GM04503 (cell line): ENCODE measurements at regions not wholly inside any gene's neighbourhood (a gene's known extent, or its start where the extent isn't known, plus 50 kb on each side); places are given as distances from the start of the nearest gene placed in this dataset.
"Not testable (repeated sequence)": the region's sequence is repeated elsewhere in the genome, so short reads cannot be mapped to it uniquely, and the experiment has no call there.

Experiments used
- DNase-seq: peaks from one replicate; pipeline ENCODE4 v3.0.0-alpha.2; 2012; ENCODE audit warnings: low read depth

DNA sequence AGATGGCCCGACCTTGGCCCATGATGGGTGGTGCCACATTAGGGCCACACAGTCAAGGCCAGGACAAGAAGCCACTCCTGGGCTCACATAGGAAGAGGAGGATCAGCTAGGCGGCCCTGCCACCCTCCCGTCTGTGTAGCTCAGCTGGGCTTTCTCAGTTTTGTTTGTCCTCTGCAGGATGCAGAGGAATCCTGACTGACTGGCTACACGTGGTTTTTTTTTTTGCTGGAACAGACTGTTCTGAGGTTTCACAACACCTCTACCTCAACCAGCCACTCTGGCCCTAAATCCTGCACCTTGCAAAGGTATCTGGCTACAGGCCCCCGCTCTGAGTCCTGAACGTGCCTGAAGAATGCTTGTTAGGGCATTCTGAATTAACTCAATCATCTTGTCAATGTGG is 88.3 kb upstream of the MSX2 start:
- DNase-seq, result no peak

DNA sequence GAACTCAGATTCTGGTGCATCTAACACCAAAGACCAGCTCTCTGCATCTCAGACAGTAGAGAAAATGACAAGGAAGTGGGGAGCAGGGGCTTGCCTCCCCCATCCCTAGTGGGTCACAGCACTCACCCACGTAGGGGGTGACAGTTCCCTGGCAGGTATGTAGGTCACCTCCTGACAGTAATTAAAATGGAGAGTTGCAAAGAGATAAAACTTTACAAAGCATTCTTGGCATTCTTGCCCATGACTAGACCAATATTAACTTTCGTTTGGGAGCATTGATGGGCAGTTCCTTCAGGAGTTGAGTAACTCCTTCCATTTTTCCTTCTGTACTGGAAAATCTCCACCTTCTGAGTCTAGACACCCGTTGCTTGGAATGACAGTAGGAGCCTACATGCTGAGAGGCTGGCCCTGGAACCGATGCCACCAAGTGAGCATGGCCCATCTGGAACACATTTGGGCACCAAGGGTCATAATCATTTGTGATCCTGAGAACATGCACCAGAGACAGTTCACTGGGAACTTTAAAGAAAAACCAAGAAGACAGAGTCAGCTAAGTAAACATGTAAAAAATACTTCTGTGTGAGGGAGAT is 81.5 kb upstream of the MSX2 start:
- DNase-seq, result no peak

DNA sequence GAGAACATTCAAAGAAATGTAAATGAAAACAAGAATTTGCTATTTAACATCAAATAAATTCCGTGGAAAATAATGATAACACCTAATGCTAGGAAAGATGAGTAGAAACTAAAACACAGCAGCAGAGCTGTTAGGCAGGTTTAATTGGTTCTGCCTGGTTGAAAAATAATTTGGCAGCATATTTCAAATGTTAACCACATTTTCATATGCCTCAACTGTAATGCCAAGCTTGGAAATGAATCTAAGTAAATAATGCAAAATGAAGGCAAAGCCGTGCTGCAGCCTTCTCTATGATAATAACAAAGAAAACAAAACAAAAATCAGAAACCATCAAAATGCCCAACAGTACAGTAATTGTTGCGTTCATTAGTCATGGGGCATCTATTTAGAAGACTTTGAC is 79.9 kb upstream of the MSX2 start:
- no peak for DNase-seq

DNA sequence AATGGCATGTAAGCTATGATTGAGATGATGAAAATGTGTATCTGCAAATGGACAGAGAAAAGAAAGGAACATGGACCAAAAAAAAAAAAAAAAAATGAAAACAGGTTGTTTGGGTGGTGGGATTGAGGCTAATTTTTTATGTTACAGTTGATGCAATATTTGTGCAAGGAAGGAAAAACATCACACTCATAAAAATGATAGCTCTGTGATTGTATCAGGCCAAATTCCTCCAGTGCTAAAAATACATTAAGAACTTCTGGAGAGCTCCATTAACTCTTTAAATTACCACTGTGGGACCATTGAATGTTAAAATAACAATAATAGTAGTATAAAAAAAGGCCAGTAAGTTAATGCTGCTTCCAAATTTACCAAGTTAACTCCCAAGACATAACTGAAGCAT is 79.5 kb upstream of the MSX2 start:
- no peak for DNase-seq

DNA sequence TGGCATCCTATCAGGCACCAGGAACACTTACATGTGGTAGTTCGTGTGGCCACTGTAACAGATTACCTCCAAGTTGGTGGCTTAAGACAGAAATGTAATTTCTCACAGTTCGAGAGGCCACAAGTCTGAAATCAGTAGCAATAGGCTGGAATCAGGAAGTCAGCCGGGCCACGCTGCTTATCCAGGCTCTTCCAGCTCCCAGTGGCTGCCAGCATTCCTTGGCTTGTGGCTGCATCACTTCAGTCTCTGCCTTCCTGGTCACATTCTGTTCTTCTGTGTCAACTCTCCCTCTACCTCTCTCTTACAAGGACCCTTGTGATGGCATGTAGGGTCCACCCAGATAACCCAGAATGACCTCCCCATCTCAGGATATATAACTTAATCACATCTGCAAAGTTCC is 78.7 kb upstream of the MSX2 start:
- no peak for DNase-seq

DNA sequence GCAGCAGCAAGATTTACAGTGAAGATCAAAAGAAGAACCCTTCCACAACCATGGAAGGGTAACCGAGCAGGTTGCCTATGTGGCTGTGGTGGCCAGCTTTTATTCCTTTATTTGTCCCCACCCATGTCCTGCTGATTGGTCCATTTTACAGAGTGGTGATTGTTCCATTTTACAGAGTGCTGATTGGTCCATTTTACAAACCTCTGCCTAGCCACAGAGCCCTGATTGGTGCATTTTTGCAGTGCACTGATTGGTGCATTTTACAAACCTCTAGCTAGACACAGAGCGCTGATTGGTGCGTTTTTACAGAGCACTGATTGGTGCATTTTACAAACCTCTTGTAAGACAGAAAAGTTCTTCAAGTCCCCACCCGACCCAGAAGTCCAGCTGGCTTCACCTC is 75.8 kb upstream of the MSX2 start:
- not testable (repeated sequence) for DNase-seq

DNA sequence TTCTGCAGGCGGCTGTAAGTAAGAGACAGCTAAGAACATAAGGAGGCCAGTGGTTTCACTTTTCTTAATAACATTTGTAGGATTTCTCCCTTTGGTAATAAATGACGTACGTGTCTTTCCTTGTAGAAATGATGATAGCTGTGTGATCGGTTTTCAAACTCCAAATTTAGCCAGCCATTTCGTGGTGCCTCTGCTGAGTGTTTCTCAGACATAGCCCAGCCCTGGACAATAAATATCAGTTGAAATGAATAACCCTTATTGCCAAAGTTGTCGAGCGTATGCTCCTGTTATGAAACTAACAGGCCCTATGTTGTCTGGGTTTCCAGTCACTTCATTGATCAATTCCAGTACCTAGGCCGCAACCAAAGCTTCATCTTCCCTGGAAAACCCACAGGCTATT is 75.0 kb upstream of the MSX2 start:
- DNase-seq, result no peak

DNA sequence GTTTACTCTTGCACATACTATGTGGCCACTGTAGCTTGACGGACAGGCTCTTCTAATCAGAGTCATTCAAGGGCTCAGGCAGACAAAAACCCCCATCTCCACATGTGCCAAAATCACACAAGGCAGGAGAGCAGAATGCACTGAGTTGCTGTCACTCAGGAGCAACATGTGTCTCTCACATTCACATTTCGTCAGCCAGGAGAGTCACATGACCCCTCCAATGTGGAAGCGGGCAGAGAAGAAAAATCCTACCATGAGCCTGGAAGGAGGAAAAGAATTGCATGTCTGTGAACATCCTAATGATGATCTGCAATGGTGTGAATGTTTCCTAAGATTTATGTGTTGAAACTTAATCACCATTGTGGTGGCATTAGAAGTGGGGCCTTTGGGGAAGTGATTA is 69.9 kb upstream of the MSX2 start:
- no peak for DNase-seq

DNA sequence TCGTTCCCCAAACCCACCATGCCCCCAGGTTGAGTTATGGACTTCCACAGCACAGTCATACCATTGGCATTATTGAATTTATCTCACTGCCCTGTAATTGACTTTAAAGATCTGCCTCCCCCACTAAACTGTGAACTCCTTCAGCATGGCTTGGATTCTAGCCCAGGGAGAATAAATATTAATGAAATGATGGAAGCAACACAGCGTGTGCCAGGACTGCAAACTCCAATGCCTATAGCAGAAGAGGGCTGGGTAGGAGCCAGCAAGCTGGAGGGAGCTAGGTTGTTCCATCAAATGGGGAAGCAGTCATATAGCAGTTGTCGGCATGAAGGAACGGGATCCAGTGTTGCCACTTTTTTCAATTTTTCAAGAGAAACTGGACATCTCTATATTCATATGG is 69.0 kb upstream of the MSX2 start:
- no peak for DNase-seq

DNA sequence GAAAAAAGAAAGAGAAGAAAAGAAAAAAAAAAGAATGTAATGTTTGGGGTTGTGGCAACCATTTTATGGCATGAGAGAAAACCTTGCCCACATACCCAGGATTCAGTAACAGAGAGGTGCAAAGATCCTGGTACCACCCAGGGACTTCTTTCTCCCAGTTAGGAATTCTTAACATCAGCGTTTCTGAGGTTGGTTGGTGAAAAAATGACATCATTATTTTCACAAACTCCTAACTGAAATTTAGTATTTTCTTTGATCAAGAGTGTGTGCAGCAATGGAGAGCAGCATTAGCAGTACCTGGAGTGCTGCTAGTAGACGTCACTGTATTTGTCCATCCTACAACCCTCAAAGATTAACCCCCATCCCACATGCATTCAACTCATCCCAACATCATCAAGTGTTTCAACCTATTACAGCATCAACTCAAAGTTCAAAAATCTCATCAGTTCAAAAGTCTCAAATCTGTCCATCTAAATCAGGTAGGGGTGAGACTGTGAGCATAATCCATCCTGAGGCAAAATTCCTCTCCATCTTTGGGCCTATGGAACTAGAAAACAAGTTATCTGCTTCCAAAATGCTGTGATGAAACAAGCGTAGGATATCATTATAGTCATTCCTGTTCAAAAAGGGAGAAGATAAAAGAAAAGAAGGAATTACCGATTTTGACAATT is 60.1 kb upstream of the MSX2 start:
- DNase-seq, result no peak

DNA sequence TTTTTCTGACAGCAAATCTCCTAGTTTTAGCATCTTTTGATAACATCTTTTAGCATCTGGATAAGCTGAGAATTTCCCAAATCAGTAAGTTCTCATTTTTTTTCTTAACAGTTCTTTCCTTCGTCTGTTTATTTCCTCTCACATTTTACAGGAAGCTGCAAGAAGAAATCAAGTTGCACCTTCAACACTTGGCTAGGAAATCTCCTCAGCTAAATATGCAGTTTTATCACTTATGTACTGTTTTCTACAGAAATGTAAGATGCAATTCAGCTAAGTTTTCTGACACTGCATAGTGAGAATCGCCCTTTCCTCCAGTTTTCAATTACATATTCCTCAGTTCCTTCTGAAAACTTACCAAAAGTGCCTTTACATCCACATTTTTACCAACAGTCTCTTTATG is 59.0 kb upstream of the MSX2 start:
- no peak for DNase-seq

DNA sequence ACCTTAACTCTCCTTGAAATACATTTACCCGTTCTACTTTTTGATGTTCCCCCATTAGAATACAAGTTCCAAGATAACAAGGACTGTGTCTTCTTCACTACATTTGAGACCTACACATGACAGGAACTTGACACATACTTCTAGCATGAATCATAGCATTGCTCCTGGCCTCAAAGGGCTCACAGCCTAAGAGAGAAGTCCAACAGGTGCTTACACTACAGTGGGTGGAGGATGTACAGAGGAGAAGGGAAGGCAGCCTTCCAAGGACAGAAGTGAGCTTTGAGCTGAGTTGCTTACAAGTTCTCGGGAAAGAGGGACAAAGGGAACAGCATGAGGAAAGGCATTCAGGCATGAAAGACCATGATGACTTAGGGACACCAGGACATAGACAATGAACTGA is 56.9 kb upstream of the MSX2 start:
- DNase-seq, result no peak

DNA sequence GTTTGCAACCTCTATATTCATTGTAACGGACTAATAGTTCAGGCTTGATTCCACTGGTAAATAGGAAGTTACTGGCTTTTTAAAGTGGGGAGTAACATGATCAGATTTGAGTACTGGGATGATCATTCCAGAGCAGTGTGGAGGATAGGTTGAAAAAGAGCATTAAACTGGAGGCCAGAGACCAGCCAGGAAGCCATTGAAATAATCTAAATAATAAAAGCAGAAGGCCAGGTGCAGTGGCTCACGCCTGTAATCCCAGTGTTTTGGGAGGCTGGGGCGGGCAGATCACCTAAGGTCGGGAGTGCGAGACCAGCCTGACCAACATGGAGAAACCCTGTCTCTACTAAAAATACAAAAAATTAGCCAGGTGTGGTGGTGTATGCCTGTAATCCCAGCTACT is 56.0 kb upstream of the MSX2 start:
- no peak for DNase-seq
